Esophagus muscularis mucosa (tissue), 3 donors: ENCODE measurements at regions not wholly inside any gene's neighbourhood (a gene's known extent, or its start where the extent isn't known, plus 50 kb on each side); places are given as distances from the start of the nearest gene placed in this dataset.

Experiments used
- POLR2A ChIP-seq: fragments of 450-650 bp; IDR thresholded peaks from one replicate; pipeline ENCODE4 v1.6.1; 2017; ENCODE audit warnings: antibody characterized with exemption, moderate library complexity, mild to moderate bottlenecking, low read depth
- TF ChIP-seq, protein P1 (sequence below), 3 experiments: fragments of 200-600 bp in 2 of 3; fragments of 450-650 bp in 1 of 3; sonication (generic) in 2 of 3; IDR thresholded peaks; one replicate each; pipeline ENCODE4 v1.5.1; 2017 to 2019; ENCODE audit warnings: antibody characterized with exemption in 3 of 3, mild to moderate bottlenecking in 2 of 3, moderate library complexity in 1 of 3

DNA sequence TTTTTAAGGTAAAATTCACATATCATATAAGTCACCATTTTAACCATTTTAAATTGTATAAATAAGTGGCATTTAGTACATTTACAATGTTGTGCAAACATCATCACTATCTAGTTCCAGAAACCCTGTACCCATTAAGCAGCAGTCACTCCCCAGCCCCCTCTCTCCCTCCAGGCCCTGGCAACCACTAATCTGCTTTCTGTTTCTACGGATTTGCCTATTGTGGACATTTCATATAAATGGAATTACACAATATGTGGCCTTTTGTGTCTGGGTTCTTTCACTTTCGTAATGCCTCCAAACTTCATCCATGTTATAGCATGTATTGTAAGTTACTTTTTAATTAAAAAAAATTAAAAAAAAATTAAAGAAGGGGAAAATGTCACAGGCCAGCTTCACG lies 58.0 kb upstream of the RAB3GAP2 start:
- TF ChIP-seq, protein P1, sequence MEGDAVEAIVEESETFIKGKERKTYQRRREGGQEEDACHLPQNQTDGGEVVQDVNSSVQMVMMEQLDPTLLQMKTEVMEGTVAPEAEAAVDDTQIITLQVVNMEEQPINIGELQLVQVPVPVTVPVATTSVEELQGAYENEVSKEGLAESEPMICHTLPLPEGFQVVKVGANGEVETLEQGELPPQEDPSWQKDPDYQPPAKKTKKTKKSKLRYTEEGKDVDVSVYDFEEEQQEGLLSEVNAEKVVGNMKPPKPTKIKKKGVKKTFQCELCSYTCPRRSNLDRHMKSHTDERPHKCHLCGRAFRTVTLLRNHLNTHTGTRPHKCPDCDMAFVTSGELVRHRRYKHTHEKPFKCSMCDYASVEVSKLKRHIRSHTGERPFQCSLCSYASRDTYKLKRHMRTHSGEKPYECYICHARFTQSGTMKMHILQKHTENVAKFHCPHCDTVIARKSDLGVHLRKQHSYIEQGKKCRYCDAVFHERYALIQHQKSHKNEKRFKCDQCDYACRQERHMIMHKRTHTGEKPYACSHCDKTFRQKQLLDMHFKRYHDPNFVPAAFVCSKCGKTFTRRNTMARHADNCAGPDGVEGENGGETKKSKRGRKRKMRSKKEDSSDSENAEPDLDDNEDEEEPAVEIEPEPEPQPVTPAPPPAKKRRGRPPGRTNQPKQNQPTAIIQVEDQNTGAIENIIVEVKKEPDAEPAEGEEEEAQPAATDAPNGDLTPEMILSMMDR (IDR thresholded peaks at IDR 0.05): no peak
- no peak for TF ChIP-seq POLR2A
